Astrocyte of the cerebellum (primary cell): ENCODE measurements at regions not wholly inside any gene's neighbourhood (a gene's known extent, or its start where the extent isn't known, plus 50 kb on each side); places are given as distances from the start of the nearest gene placed in this dataset.

ENCODE experiments used
- DNase-seq: peaks from one replicate; pipeline ENCODE4 v3.0.0-alpha.2; 2011; ENCODE audit warnings: low read depth
- H3K4me3 ChIP-seq: 2 replicates; pipeline ENCODE4 v1.5.1; 2011; ENCODE audit warnings: mild to moderate bottlenecking, low read depth, low read length, moderate library complexity
- CTCF ChIP-seq: IDR thresholded peaks from 2 replicates; pipeline ENCODE4 v1.5.1; 2012; ENCODE audit warnings: low read length, low read depth, moderate library complexity, mild to moderate bottlenecking; ENCODE audit errors: missing control alignments
- in situ Hi-C: cut with HindIII; loops from 2 replicates; pipeline ENCODE4 v1.10.0; 2017; ENCODE audit warnings: low sequenced_read_pairs

GRCh38 chr11:91835051-91835560 is 389.5 kb upstream of the FAT3 start:
- no peak for DNase-seq
- no peak for TF ChIP-seq CTCF
- no peak overlapping the region for H3K4me3 ChIP-seq
- in situ Hi-C loops, result no loop called here

- no peak overlapping the region for H3K4me3 ChIP-seq
- DNase-seq, result no peak
- in situ Hi-C loops, result no loop called here
- no peak for TF ChIP-seq CTCF
These were observed 395.7 kb upstream of the FAT3 start for GRCh38 chr11:91828901-91829300.

GRCh38 chr11:91825777-91826176 is 398.8 kb upstream of the FAT3 start:
- in situ Hi-C loops, result no loop called here
- TF ChIP-seq CTCF, result no peak
- no peak overlapping the region for H3K4me3 ChIP-seq
- no peak for DNase-seq

- H3K4me3 ChIP-seq, result no peak overlapping the region
- in situ Hi-C loops, result no loop called here
- no peak for TF ChIP-seq CTCF
- DNase-seq, result no peak
These were observed 401.3 kb upstream of the FAT3 start for GRCh38 chr11:91823252-91823830.

- no peak for DNase-seq
- H3K4me3 ChIP-seq, result no peak overlapping the region
- TF ChIP-seq CTCF, result no peak
- in situ Hi-C loops, result no loop called here
These were observed 401.8 kb upstream of the FAT3 start for GRCh38 chr11:91822805-91823204.

- in situ Hi-C loops, result no loop called here
- TF ChIP-seq CTCF, result no peak
- no peak overlapping the region for H3K4me3 ChIP-seq
- no peak for DNase-seq
These were observed 403.9 kb upstream of the FAT3 start for GRCh38 chr11:91820709-91821108.

- DNase-seq, result no peak
- in situ Hi-C loops, result no loop called here
- no peak for TF ChIP-seq CTCF
- no peak overlapping the region for H3K4me3 ChIP-seq
These were observed 404.8 kb upstream of the FAT3 start for GRCh38 chr11:91819777-91820176.
